ENCODE measurements at regions not wholly inside any gene's neighbourhood (a gene's known extent, or its start where the extent isn't known, plus 50 kb on each side); places are given as distances from the start of the nearest gene placed in this dataset.
"Not testable (repeated sequence)": the region's sequence is repeated elsewhere in the genome, so short reads cannot be mapped to it uniquely, and the experiment has no call there.

DNA sequence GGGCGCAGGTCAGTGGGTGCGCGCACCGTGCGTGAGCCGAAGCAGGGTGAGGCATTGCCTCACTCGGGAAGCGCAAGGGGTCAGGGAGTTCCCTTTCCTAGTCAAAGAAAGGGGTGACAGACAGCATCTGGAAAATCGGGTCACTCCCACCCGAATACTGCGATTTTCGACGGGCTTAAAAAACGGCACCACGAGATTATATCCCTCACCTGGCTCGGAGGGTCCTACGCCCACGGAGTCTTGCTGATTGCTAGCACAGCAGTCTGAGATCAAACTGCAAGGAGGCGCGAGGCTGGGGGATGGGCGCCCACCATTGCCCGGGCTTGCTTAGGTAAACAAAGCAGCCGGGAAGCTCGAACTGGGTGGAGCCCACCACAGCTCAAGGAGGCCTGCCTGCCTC lies 70.8 kb upstream of the LRRTM4 start:
- not testable (repeated sequence) for TF ChIP-seq CTCF, POLR2AphosphoS5, POLR2A (IDR thresholded peaks at IDR 0.05)

Data from sigmoid colon (tissue), 4 donors.